Hematopoietic multipotent progenitor cell (in vitro differentiated cells): ENCODE measurements at regions not wholly inside any gene's neighbourhood (a gene's known extent, or its start where the extent isn't known, plus 50 kb on each side); places are given as distances from the start of the nearest gene placed in this dataset.

ENCODE experiments used
- DNase-seq, 3 donors: peaks; one replicate each; pipeline ENCODE4 v3.0.0-alpha.2; 2011 to 2015; ENCODE audit warnings: low read depth in 2 of 3, low spot score in 2 of 3

DNA sequence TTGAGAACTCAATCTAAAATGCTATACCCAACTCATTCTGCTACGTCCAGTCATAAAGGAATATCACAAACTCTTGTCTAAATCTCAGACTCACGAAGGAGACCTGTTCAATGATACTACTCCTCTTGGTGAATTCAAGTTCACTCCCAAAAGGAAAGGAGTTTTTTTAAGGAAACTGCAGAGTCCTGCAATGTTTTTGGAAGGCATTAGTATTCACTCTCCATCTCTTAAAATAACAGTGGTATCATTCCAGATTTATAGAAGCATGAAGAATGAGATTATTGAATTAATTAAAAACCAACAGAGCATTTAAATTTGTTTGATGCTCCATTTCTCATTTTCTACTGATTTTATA is 73.4 kb downstream of the FOXD1 start:
- DNase-seq, result no peak

DNA sequence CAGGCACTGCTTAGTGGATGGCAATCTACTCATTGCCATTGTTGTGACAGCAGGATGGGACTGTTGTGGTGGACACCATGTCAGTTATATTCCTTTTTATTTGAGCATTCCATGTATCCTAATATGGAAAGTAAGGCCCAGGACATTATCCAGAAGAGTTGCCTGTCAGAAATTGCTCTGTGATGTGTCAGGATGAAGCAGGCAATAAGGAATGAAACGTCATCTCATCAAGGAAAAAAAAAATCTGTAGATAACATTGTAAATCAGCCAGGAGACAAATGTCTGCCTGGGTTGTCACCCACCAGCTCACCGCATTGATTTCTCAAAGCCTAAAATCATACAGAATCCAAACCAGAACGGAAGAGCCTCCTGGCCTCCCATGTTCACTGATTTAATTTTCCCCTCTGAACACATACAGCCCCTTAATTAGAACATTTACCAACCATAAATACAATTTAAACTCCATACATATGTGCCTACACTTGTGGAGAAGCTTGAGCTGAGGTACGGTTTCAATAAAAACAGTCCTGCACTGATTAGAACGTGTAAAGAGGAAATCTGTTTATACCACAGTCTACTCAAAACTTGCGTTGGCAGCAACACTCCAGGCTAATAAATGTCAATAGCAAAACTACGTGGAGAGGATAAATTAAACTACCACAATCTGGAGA is 73.9 kb downstream of the FOXD1 start:
- DNase-seq, result no peak

DNA sequence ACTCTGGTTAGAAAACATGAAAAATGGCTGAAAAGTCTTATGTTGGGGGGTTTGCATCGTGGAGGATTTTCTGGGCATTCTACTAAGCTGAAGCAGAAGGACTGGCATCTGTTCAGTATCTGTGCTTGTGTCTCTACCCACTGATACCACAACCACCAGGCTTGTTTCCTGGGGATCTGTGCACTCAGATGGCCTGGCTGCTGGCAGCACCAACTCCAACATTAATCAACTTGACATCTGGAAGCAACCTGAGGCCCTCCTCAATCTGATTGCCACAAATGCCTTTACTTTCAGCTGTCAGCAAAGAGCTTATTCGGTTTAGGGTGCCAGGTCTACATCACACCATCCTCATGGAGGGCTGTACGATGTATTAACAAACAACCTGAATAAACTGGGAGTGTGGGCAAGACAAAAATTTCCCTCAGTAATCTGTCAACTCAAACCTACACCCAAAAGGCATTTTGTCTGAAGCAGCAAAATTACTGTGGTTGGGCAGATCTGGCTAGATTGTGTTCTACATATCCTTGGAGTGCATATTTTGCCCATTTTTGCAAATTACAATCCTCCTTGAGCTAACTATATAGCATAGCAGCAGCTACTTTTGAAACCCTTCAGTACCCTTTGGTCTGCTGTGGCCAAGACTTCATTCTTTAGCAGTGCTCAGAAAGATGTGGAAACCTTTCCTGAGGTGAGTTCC is 74.6 kb downstream of the FOXD1 start:
- no peak for DNase-seq

DNA sequence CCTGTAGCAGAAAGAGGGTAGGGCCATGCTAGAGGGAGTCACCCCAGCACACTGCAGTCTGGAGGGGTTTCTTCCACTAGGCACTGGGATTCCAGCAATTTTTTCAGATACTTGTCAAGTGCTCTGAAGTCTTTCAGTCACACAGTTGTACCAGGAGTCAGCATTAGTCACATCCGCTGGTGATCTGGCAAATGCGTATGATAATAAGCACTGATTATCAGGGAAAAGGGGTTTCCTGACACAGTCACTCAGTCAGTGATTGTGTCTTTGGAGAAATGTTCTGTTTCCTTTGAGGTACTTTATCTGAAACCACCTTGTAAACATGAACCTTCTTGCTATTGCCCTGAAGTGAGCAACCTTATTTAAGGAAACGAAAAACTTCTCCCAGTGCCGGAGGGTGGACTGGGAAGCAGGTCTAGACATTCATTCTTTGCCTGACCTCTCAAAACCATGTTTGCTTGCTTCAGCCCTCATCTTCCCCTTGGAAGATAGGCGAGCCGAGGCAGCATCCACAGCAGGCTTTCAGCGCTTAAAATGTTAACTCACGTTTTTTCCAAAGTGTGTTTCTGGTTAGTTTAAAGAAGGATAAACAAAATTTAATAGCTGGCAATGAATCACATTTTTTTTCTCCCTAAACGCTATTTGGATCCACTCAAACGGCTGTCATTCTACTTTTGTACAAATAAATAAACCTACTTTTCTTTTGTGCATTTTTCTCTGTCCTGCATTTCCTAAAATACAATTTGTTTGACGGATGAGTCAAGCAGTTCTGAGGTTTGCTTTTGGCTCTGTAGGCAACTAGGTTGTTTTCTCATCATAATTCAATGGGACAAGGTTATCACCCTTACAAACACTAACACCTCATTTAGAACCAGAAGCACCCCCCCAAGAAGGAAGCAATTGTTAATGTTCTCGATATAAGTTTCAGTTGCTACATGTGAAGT is 77.7 kb downstream of the FOXD1 start:
- DNase-seq, result no peak

DNA sequence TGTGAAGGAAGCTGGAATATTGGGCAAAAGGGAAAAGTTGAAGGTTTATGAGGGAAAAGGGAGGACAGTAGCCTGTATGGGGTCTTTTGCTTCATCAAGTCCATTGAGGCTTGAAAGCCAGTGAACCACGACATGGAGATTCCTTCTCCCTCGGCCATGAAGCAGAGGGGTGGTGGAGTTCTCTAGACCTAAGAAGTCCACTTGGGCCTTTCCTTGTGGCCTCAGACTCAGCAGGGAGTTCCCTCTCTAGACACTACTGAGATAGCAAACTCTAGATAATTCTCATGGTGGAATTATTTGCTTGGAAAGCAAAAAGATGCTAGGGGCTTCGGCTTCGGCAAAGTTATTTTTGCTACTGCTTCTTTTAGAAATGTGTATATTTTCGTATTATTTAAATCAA is 78.5 kb downstream of the FOXD1 start:
- DNase-seq, result no peak

DNA sequence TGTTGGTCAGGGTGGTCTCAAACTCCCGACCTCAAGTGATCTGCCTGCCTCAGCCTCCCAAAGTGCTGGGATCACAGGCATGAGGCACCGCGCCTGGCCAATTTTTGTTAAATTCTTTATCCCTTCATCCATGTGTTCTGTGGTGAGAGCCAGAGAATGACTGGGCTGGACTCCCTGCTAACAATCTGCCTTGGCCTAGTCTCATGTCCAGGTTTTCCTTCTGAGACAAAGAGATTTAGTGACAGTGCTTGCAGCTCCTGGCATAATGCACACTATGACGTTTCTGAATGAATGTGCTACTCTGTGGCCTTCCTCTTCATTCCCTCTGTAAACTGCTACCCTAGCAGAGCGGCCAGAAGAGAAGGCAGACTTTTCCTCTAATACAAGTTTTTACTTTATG is 79.3 kb downstream of the FOXD1 start:
- no peak for DNase-seq

DNA sequence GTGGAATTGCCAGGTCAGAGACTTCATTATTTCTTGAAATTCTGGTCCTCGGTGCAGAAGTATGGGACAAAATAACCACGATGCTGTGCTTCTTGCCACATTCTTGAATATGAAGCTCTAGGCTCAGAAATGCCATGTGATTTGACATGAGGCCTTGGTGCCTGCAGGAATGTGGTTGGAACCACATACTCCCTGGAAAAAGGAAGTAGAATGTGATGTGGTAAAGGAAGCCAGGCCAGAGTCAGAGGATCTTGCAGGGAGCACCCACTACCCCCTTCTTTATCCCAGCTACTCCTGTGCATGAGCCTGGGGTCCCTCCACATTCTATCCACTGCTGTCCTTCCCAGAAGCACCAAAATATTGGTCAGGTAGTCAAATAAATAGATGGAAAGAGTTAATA is 80.9 kb downstream of the FOXD1 start:
- no peak for DNase-seq

DNA sequence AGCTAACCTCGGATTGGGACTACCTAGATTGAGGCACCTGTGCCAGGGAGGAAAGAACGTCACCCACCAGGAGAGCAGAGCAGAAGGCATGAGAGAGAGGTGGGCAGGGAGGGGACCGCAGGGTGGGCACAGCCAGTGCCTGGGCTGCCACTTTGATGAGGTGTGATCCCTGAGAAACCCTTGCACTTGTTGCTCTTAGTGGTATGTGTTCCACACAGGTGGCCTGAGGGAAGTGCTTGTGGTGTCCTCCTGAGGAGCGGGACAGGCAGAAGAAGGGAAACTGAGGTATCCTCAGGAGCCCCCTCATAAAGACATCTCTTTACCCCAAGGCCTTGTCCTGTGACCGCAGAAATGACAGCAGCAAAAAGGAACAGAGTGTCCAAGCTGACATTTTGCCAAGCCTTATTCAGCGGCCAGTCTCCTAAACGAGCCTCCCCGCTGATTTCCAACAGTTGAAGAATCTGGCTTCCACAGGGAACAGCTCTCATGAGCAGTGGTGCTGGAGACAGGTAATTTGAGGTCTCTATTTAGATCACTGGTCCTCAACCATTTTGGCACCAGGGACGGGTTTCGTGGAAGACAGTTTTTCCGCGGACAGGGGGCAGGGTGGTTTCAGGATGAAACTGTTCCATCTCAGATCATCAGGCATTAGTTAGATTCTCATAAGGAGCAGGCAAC is 82.4 kb downstream of the FOXD1 start:
- DNase-seq, result no peak

DNA sequence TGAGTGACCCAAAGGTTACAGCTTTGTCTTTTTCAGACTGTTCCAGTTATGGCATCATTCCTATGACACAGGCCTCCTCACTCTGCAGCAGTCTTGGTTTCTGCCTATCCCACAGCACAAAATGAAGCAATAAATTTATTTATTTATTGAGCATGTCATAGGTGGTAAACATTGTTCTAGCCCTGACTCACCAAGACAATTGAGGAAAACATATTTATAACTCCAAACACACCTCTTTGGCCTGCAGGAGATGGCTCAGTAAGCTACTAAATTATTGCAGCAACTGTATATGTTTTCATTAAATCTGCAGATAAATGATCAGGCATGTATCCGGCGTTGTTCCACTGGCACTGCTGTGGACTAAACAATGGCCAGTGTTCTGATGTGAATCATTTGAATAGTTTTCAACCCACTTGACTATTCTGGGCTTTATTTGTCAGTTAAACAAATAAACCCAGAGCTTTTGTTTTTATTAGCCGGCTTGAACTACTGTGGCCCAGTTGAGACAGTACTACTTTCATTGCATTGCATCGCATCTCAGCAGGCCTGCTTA is 83.2 kb downstream of the FOXD1 start:
- no peak for DNase-seq

DNA sequence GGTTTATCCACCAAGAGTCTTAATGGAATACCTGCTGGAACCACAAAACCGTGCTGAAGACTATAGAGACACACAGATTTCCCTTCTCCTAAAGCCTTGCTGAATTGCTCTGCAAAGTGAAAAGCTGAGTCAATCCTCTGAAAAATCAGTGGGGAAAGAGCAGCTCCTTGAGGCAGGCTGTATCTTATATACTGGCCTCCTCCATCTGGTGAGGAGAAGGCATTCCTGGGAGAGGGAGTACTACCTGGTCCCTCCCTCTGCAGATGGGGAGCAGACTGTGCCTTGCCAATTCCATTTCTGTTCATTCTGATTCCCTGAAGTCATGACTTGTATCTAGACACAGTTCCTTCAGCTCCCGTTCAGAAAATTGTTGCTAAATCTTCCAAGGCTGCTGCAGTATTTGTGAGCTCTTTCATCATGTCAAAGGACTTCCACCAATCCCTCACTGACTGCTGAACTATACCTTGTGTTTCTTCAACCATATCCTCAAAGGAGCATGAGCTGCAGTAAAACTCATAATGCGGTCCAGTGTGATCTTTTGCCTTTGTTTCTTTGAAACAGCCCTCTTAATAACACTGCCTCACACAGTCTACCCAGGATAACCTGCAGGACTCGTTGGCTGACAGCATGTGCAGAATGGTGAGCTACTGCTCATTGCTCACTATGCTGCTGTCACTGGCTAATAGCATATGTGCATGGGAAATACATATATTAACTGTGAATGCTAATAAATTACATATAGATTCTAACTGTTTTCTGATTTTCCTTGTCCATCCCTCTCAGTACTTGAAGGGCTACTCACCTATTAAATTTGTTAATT is 84.5 kb downstream of the FOXD1 start:
- no peak for DNase-seq

DNA sequence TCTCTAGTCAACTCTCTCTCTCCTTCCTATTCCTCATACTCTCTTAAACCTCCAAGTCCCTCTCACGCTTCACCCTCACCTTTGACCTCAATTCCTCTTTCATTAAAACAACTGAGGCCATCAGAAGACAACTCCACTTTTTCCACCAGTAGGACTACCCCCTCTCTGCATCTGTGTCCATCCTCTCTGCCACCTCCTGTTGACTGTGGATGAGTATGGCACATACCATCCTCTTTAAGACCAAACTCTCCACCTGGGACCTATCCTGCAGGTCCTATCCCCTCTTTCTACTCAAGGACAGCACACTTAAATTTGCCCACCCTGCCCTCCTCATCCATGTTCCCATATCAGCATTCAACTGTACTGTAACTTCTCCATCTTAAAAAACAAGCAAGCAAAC is 89.2 kb downstream of the FOXD1 start:
- DNase-seq, result no peak

DNA sequence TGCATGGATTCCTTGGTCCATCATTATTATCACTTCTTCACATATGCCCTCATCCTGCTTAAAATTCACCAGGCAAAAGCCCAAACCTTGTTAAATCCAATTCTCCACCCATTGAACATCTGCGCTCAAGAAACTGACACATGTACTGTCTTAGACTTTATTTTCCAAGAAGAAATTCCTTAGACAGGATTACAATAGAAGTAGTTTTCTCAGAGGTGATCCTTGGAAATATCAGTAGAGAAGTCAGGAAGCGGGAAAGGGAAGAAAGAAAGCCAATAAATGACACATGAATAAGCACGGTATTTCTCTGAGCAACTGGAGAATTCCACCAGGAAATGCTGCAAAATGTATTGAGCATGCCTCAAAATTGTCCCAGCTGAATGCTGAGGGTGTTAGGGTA is 90.2 kb downstream of the FOXD1 start:
- DNase-seq, result no peak

DNA sequence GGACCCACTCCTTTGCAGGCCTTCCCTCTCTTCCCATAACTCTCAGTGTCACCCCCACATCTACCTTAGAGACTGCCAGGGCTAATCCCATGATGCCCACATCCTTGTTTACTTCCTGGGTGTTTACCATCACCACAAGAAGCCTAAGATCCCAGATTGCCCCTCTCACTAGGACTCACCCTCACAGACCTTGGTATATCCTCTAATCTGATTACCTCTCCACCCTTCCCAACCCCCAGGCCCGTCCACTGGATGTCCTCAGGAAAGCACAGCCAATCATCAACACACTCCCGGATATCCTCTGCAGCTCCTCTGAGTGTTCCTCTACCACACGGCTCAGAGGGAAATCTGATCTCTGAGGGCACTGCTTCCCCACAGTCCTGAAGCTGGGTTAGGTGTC is 91.0 kb downstream of the FOXD1 start:
- DNase-seq, result no peak

DNA sequence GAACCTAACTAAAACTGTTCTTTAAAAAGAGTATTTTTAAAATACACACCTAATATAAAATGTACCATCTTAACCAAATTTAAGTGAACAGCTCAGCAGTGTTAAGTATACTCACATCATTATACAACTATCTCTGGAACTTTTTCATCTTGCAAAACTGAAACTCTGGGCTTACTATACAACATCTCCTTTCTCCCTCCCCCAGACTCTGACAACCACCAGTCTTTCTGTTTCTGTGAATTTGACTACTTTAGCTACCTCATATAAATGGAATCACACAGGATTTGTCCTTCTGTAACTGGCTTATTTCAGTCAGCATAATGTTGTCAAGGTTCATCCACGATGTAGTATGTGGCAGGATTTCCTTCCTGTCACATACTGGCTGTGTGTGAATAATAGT is 93.5 kb downstream of the FOXD1 start:
- no peak for DNase-seq

DNA sequence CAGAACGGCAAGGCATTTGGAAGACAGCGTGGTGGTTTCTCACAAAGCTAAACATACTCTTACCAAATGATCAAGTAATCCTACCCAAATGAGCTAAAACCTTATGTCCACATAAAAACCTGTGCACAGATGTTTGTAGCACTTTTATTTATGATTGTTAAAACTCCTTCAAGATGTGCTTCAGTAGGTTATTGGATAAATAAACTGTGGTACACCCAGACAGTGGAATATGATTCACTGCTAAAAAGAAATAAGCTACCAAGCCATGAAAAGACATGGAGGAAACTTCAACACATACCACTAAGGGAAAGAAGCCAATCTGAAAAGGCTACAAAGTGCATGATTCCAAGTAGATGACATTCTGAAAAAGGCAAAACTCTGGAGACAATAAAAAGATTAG is 94.2 kb downstream of the FOXD1 start:
- no peak for DNase-seq

DNA sequence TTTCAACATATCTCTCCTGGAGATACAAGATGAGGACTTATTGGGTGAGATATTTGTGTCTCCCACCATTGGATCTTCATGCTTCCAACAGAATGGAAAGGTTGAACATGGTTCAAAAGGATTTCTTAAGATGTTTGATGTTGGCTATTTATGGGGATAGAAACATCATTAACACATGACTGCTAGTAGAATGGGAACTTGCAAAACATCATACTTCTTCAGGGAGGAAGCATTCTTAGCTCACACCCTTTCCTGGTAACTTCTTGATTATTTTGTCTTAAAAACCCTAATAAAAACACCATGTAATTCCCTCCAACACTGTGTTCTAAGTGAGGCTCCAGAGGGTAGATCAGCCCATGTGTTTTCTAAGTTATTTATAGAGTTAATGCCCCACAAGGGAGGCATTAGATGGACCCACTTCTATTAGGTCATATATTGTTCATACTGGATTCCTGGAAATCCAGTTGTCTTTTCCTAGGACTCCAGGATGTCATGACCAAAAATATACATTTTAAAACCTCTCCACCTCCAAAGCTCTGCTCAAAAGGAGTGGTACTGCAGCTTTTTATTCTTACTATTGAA is 95.8 kb downstream of the FOXD1 start:
- no peak for DNase-seq

DNA sequence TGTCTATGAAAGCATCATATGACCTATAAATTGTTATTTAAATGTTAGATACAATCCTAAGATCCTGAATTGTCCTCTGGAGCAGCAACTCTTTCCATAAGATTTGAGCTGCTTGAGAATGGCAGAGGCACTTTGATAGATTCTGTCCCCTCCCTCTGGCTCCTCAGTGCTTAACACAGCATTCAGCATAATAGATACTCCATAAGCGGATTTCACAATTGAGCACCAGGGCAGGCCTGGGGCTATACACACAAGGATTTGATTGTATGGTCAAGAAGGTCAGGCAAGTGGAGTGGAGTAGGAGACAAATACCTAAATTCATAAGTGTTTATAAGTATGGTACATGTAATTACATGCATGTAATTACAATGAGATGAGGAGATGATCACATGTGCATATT is 96.3 kb downstream of the FOXD1 start:
- DNase-seq, result no peak

DNA sequence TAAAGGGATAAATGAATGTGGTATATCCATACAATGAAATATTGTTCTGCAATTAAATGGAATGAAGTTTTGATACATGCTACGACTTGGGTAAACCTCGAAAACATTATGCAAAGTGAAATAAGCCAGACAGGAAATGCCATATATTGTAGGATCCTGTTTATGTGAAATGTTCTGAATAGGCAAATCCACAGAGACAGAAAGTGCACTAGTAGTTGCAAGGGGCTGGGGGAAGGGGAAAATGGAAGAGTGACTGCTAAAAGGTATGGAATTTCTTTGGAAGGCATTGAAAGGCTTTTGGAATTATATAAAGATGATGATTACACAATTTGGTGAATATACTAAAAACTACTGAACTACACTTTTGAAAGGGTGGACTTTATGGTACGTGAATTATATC is 97.0 kb downstream of the FOXD1 start:
- DNase-seq, result no peak

DNA sequence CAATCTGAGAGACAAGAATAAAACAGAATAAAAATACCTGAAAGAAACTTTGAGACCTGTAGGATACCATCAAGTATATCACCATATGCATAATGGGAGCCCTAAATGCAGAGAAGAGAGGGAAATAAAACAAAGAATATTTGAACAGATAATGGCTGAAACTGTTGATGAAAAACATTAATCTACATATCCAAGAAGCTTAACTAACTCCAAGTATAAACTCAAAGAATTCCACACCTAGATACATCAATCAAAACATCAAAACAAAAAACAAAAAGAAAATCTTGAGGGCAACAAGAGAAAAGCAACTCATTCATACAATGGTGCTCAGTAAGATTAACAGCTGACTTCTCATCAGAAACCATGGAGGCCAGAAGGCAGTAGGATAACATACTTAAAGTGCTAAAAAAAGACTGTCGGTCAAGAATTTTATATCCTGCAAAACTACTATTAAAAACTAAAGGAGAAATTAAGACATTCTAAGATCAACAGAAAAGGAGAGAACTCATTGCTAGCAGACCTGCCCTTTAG is 101.6 kb downstream of the FOXD1 start:
- DNase-seq, result no peak
